Epithelial cell of prostate (primary cell): ENCODE measurements at regions not wholly inside any gene's neighbourhood (a gene's known extent, or its start where the extent isn't known, plus 50 kb on each side); places are given as distances from the start of the nearest gene placed in this dataset.

ENCODE experiments used
- DNase-seq: peaks from one replicate; pipeline ENCODE4 v3.0.0-alpha.2; 2011; ENCODE audit warnings: low read depth, low spot score
- H3K27ac ChIP-seq: fragments of 450-650 bp; 2 replicates; pipeline ENCODE4 v1.5.1; 2017; ENCODE audit warnings: mild to moderate bottlenecking

DNA sequence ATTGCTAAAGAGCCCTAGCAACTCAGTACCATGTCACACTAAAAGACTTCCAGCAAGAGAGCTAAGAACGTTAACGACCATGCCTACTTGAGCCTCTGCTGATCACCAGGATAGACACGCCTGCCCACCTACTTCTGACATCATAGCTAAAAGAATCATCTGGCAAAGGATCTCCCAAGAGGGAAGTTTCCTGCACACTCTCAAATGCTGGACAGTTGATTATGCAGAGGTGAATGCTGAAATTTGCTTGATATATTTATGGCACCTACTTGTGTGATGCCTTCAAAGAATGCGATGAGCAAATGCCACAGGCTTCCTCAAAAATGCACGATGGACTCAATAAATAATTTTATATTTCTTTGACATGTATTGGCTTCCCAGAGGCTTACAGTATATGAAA, 113.6 kb downstream of the GALC start:
- H3K27ac ChIP-seq, result no peak overlapping the region
- no peak for DNase-seq

DNA sequence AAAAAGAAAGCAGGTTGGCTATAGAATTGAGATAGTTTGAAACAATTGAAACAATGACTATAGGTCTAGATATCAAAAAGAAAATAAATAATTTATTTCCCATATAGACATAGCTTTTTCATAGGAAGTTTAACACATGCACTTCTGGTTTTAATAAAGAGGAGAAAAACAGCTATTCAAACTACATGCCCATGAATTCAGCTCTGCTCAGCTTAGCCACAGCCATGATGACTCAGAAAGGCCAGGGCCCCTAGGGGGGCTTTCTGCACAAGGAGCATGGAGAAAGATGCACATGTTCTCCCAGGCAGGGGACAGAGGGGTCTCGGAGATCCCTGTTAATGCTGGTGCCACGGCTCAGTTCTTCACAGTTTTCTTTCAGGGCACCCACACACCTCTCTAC, 114.0 kb downstream of the GALC start:
- DNase-seq, result no peak
- H3K27ac ChIP-seq, result no peak overlapping the region

DNA sequence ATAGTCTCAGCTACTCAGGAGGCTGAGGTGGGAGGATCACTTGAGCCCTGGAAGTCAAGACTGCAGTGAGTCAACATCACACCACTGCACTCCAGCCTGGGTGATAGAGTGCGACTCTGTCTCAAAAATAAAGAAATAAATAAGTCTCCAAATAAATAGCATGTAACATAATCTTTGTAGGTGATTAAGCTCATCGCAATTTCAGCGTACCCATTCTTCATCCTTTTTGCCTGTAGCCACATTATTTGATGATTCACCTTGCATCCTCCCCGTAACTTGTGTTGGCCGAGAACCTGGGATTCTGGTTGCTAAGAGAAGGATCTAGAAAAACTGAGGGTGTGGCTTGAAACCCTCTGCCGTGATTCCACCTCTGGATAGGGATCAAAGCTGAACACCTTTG, 115.1 kb downstream of the GALC start:
- H3K27ac ChIP-seq, result peak overlapping the region; percentile 53
- DNase-seq, result peak; percentile 56

DNA sequence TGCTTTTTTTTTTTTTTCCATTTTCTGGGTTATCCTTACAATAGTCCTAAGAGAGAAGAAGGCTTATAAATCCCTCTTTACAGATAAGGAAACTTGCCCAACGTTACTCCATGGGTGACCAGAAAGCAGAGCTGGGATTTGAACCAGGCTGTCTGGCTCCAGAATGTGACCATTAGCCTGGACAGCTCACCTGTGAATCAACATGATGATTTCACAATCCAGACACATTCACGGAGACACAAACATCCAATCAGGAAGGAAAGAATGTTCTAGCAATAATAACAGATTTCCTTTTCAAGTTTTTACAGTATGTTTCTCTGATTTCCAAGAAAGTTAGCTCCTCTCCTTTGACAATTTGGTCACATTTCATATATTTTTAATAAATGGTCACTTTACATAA, 118.3 kb downstream of the GALC start:
- no peak overlapping the region for H3K27ac ChIP-seq
- no peak for DNase-seq

DNA sequence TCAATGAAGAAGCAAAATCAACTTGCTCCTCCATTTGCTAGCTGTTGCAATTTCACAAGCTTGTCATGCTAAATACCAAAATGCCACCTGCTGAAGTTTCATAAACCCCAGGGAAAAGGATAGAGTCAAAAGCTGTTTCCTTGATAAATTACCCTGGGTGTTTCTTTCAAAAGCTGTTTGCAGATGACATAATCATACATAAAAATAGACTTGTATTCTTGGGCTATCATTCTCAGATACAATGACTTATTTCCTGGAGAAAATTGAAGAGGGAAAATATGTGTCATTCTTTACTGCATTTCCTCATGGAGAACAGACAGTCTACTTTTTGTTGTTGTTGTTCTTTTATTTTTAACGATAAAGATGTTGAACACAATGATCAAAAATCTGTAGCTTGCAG, 119.2 kb downstream of the GALC start:
- no peak for DNase-seq
- no peak overlapping the region for H3K27ac ChIP-seq

DNA sequence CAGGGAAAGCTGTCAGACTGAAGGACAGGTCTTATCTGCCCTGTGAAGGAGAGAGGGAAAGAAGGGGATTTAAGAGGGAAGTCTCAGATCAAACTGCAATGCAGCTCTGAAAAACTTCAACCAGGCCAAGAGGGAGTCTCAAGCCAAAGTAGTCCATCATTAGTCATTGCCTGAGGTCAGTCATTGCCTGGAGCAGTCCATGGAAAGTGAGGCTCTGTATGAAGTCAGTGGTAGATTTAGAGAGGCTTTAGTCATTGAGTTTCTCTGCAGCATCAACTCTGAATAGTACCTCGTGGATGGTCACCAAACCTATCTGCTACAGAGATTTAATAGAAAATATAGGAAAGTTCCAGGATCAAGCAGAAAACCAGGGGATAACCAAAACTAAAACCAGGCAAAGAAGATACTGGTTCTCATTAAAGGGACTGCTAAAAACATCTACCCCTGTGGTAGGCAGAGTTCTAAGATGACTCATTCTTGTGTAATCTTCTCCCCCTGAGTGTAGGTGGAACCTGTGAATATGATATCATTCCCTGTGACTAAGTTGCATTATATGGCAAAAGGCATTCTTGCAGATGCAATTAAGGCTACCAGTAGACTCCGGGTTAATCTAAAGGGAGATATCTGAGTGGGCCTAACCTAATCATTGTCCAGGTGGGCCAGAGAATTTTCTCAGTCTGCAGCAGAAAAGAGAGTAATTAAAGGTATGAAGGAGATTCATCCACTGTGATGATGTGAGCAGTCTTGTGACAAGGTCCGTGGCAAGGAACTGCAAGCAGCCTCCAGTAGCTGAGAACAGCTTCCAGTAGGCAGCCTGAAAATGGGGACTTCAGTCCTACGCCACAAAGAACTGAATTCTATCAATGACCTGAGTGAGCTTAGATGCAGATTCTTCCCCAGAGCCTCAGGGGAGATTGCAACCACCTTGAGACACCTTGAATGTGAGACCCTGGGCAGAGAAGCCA, 123.1 kb downstream of the GALC start:
- peak overlapping the region; percentile 37 for H3K27ac ChIP-seq
- DNase-seq, result peak; percentile 55

DNA sequence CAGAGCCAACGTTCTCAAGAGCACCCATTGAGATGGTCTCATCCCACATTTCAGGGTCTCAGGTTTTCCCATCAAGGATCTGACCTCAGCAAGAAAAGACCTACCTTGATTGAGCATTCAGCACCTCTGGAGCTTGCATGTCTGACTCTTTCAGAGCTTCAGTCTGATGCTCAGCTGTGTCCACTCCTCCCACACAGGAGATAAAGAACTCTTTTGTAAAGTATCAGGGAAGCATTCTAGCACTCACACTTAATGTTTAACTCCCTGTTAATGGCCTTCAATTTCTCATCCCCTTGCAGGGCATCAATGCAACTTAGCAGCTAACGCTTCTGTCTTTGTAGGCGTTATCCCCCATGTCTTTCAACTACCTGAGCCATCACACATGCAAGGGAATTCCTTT, 124.1 kb downstream of the GALC start:
- no peak overlapping the region for H3K27ac ChIP-seq
- no peak for DNase-seq

DNA sequence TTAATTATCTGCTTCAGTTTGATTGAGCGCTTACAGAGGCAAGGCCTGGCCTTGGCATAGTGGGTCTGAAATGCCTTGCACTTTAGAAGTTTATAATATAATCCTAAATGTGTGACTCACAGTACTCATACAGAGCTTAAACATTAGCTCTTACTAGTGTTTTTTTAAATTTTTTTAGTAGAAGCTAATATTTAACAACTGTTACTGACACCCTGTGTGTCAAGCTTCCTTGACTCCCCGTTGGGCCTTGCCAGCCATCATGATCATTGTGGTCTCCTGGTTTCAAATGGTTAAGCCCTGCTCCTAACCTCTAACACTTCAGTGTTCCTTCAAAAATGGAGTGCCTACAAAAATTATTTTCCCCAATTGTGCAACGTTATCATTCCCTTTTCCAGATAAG, 126.9 kb downstream of the GALC start:
- no peak overlapping the region for H3K27ac ChIP-seq
- no peak for DNase-seq

DNA sequence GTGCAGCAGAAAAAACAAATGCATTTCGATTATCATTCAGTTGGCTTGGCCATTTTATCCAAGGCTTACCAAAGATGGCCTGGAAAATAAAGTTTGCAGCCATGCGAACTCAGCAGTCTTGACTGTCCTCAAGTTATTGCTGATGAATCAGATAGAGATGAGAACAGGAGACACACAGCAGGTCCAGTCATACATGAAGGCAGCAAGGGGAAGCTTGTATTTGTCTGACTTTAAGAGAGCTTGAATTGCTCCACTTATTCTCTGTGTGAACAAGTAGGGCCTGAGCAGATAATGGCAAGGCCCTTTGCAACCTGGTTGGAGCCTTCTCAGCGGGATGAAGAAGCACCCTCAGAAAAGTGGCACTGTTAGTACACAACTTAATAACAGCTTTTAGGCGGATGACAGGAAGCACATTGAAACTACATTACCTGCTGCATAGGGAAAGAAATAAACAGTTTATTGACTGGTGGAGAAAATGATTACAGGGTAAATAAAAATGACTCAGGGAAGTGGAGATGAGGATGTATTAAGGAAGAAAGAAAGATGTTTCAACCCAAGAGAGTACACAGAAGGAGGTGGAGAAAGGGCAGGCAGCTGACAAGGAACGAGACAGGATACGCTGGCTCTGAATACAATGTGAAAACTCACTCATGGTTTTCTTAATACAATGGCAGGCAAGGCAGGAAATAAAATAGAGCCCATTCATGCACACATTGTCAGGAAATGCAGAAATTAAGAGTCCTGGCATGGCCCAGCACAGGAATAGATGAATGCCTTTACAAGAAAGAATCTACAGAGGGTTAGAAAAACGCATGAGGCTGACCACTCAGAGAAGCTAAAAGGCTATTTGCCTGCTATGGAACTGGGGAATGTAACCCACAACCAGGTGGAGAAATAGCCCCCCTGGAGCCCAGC, 128.4 kb downstream of the GALC start:
- DNase-seq, result no peak
- peak overlapping the region; percentile 6 for H3K27ac ChIP-seq

DNA sequence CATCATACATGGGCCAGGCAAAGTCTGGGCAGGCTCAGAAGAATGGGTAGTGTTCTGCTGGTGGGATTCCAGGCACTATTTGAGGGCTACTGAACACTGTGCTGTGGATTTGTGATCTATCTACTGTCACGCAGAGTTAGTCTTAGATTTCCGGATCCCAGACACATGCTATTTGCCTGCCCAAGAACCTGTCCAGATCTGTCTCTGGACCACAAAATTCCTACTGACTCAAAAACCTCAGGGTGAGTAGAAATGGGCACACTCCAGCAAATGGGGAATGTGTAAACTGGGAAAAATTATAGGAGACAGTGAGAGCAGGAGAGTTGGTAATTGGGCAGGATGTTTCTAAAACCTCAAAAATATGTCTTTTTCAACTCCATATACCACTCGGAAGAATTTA, 129.9 kb downstream of the GALC start:
- no peak for DNase-seq
- H3K27ac ChIP-seq, result peak overlapping the region; percentile 25

DNA sequence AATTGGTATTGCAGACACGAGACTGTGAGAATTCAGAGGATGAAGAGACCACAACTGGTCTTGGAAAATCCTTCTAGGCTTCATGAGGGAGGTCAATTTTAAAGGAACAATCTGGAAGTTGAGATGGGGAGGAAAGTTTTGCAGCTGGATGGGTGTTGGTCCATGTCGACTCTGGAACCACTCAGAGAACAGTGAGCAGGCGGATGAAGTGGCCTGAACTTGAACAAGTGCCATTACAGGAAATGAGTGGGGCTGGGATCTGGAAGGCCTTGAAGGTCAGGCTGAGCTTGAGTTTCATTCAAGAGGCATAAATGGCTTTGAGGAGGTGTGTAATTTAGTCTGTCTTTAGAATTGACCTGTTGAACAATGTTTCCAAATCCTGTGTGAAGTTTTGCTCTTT, 140.9 kb downstream of the GALC start:
- no peak overlapping the region for H3K27ac ChIP-seq
- DNase-seq, result no peak

DNA sequence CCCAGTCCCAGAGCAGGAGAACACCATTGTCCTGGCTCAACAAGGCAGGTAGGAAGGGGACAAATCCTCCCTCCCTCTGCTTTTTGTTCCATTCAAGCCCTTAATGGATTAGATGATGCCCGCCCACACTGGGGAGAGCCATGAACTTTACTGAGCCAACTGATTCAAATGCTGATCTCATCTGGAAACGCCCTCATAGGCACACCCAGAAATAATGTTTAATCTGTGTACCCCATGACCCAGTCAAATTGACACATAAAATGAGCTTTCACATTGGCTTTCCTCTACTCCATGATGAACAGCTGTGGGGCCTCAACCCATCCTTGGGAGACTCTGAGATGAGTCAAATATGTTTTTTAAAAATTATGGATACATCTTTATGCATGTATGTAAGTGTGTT, 141.8 kb downstream of the GALC start:
- no peak overlapping the region for H3K27ac ChIP-seq
- DNase-seq, result no peak

DNA sequence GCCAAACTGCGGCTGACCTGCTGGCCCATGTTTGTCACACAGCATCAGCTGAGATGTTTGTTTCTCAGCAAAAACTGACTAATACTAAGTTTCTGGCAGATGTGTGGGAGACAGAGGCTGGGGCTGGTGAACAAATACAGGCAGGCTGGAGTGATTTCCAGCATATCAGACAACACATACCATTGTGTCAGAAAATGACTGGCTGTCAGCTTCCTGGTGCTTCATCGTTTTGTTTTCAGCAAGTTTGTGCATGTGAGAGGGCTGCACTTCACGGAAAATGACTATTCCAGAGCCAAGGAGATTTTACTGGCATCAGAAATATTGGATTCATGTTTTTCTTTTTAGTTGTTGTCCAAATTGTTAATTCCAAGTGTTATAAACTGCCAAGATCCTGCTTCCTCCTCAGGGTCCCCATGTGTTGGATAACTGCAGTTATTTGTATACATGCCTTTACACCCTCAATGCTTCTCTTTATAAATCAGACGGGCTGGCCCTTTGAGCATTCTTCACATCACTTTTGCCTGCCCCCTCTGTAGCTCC, 145.7 kb downstream of the GALC start:
- no peak for DNase-seq
- H3K27ac ChIP-seq, result peak overlapping the region; percentile 16

DNA sequence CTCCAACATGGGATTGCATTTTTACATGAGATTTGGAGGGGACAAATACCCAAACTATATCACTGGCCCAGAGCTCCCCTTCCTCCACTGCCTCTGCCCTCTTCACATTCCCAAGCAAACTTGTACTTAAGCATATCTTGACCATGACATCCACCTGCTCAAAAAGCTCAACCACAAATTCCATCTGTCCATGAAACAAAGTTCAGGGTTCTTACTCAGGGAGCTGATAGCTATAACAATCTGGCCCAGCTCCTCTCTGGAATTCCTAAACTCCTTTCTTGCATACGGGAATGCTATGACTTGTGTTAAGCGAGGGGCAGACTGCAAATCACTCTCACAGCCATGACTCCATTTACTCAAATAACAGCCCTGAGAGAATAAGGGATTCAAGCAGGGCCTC, 152.1 kb downstream of the GALC start:
- DNase-seq, result no peak

DNA sequence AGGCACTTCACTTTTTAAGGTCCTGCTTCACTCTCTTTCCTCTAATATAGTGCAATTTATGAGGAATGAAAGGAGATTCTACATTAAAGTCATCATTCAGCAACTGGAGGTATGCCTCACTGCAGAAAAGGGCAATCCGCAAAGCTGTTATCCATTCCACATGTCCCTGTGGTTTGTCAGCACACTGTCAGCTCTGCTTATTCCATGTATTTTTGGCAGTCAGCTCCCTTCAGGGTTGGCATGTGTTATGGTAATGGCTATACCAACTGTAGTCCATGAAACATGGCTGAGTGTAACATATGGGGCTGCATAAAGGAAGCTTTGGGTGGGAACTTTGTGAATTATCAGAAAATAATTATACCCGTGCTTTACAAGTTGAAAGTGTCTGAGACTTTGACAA, 154.1 kb downstream of the GALC start:
- no peak for DNase-seq
- H3K27ac ChIP-seq, result no peak overlapping the region

More for the DNA sequence above, 152.1 kb downstream of the GALC start:
- H3K27ac ChIP-seq, result no peak overlapping the region

DNA sequence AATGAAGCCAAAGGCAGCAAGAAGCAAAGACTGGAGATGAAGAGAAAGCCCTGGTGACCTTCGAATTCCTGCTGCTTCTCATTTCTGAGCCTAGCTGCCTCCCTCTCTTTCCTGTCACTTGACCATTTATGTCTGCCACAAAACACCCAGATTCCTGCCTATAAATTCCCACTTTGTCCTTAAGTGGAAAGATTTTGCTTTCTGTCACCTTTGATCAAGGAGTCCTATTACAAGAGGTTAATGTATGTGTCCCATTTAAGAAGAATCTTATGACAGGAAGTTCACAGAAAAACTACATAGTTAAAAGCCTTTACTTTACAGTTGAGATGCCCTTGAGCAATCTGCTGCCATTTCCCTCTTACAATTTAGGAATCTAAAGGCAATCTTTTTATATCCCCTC, 155.7 kb downstream of the GALC start:
- H3K27ac ChIP-seq, result no peak overlapping the region
- no peak for DNase-seq

DNA sequence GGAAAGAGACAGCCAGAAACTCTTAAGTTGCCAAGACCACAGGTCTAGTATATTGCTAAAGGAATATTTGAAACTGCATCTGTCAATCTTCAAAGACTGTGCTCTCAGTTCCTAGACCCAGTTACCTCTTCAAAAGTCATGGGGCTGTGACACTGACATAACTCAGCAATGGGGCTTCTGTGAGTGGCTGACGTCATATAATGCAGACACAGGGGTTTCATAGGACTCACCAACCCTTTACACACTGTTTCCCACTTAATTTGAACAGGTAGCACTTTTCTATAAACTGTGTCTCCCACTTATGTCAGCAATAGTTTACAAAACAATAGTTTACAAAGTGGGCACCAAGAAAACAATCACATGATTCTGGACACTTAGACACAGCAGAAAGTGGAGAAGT, 158.4 kb downstream of the GALC start:
- H3K27ac ChIP-seq, result no peak overlapping the region
- DNase-seq, result no peak

DNA sequence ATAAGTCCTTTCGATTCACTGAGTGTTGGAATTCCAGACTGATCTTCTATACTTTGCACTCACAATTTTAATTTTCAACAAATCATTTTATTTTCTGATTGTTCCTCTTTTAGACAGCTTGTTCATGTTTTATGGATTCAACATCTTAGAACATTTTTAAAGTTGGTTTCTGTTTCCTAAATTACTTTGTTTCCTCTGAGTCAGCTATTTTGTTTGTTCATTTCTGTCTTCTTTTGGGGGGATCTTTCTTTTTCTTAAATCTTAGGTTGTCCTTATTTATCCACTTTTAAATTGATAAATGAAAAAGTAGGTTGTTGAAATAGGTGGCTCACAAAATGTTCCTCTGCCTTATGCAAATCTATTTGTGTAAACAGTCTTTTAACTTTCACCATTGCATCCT, 160.0 kb downstream of the GALC start:
- H3K27ac ChIP-seq, result no peak overlapping the region
- no peak for DNase-seq

DNA sequence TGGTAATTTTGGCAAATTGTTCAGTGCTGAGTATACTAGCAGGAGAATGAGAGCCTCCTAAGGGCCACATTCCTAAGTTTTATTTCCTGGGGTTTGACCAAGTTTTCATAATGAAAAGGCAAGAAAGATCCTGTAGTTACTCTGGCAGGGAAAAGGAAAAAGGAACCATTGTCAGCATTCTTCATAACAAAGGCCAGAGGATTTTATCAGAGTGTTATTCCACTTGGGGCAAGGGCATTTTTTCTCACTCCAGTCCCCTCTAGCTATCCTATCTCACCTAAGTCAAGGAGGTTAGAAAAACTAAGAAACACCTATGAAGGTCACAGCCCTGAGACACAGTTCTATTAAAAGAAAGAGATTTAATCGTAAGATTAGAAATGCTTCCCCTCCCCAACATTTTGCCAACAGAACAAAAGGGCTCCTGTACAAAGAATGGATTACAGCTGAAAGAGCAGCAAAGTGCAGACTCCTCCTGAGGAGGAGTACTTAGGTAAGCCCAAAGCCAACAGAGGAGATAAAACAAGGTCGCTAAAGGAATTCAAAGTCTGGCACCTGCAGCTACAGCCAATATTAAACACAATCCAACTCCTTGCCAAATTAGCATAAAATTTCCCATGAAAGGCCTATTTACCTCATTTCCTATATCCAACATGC, 162.4 kb downstream of the GALC start:
- no peak for DNase-seq
- H3K27ac ChIP-seq, result no peak overlapping the region

DNA sequence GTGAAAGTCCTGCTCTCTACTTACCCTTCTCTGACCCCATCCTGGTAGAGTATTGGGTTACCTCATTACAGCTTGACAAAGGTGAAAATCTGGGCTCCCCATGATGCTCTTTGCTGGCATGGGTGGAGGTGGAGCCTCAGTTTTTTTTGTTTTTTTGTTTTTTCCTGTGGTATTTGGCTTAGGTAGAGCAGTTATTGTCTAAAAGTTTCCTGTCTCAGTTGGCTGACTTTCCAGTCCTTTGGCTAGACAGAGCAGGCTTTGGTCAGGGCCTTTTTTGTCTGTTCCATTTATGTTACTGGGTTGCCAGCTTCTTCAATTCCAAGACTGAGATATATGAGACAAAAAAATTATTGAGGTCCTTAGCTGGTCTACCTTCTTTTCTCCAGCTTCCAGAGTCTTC, 163.4 kb downstream of the GALC start:
- no peak overlapping the region for H3K27ac ChIP-seq
- DNase-seq, result no peak
